VCaP (cell line): ENCODE measurements at regions not wholly inside any gene's neighbourhood (a gene's known extent, or its start where the extent isn't known, plus 50 kb on each side); places are given as distances from the start of the nearest gene placed in this dataset.

Experiments
- H3K27ac ChIP-seq: fragments of 450-650 bp; 2 replicates; pipeline ENCODE4 v1.5.1; 2017
- CTCF ChIP-seq: fragments of 450-650 bp; conservative IDR thresholded peaks from 2 replicates; pipeline ENCODE4 v1.5.1; 2017; ENCODE audit warnings: mild to moderate bottlenecking, moderate library complexity

DNA sequence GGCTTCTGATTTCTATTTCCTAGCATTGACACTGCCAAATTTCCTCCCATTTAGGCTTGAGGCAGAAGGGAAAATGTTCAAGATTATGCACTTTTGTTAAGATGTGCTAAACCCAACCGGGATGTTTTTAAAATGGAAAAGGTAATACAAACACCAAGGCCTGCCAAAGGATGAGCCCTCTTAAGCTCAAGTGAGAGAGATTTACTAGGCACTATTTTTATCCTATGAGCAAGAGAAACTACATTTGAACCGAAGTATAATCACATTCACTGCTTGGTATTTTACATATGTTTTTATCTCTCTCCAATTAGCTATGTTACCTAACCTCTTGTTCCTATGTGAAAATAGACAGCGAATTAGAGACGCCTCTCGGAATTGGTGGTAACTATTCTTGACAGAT lies 295.8 kb downstream of the GABRB3 start:
- no peak overlapping the region for H3K27ac ChIP-seq
- TF ChIP-seq CTCF: no peak

DNA sequence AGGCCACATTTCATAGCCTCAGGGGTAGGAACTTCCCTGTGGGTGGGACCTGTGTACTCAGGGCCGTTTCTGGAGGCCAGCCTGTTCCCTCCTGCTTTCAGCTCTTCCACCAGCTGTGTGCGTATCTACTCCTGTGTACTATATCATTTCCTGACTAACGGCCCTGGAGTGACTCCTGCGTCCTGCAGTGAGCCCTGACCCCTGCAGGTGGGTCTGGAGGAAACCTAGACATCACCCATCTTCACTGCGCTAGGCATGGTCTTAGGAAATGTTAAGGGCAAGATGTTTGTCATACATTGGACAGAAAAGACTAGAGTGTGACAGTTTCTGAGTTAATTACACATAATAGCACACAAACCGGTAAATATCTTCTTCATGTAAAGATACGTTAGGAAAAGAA lies 297.3 kb downstream of the GABRB3 start:
- peak; percentile 49 for TF ChIP-seq CTCF
- no peak overlapping the region for H3K27ac ChIP-seq

DNA sequence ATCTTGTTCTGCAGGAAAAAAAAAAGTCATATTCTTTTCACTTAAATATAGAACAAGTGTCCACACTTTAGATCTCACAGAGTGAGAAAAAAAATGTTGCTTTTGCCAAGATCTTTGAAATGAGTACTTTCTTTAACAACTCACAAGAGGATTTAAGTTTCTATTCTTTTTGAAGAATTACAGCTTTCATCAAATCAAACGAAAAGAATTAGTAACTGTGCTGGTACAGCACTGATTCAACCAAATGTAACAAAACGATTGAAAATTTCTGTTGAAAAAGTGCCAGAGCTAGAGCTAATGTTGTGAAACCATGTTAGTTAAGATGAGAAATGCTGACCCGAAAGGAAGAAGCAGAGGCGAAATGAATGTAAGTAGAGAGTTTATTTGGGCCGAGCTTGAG lies 300.2 kb downstream of the GABRB3 start:
- no peak for TF ChIP-seq CTCF

GRCh38 chr15:26461847-26462608 lies 310.8 kb downstream of the GABRB3 start:
- no peak overlapping the region for H3K27ac ChIP-seq
- TF ChIP-seq CTCF: no peak

More for the DNA sequence above, 300.2 kb downstream of the GABRB3 start:
- H3K27ac ChIP-seq: no peak overlapping the region

- no peak for TF ChIP-seq CTCF
- H3K27ac ChIP-seq: no peak overlapping the region
Measured at GRCh38 chr15:26460165-26460564, 312.7 kb downstream of the GABRB3 start.

DNA sequence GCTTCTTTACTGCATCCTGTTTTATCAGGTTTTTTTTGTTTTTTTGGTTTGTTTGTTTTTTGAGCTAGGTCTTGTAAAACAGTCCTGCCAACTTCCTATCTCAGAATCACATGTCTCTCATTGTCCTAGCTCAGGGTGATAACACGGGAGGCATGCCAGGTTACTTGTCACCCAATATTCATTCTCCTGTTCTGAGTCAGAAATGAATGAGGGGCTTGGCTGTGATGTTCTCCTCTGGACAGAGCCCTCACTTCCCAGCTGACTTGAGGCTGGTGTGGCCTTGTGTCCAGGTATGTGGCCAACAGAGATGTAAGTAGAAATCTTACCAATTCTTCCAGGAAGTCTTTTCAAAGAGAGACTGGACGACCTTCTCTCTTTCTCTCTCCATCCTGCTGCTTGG lies 317.0 kb downstream of the GABRB3 start:
- no peak for TF ChIP-seq CTCF
- H3K27ac ChIP-seq: peak overlapping the region; percentile 70

- TF ChIP-seq CTCF: no peak
- no peak overlapping the region for H3K27ac ChIP-seq
Measured at GRCh38 chr15:26453914-26454313, 319.0 kb downstream of the GABRB3 start.
